Osteoblast (primary cell): ENCODE measurements at regions not wholly inside any gene's neighbourhood (a gene's known extent, or its start where the extent isn't known, plus 50 kb on each side); places are given as distances from the start of the nearest gene placed in this dataset.

Experiments
- DNase-seq: peaks from one replicate; pipeline ENCODE4 v3.0.0; 2011; ENCODE audit warnings: low spot score, mixed read lengths; ENCODE audit not compliant: insufficient read length; ENCODE audit errors: missing footprints
- H2AFZ ChIP-seq: 2 replicates; pipeline ENCODE4 v1.6.0; 2011; ENCODE audit warnings: mild to moderate bottlenecking, low read length
- H3K27ac ChIP-seq: 2 replicates; pipeline ENCODE4 v1.5.1; 2011; ENCODE audit warnings: mild to moderate bottlenecking, low read depth, low read length, moderate library complexity
- H3K27me3 ChIP-seq: 2 replicates; pipeline ENCODE4 v1.6.0; 2012; ENCODE audit warnings: mild to moderate bottlenecking, control low read depth, inconsistent platforms, low read length, moderate library complexity; ENCODE audit not compliant: insufficient read depth
- H3K36me3 ChIP-seq: 2 replicates; pipeline ENCODE4 v1.5.1; 2011; ENCODE audit warnings: mild to moderate bottlenecking, low read length, control low read depth, moderate library complexity; ENCODE audit not compliant: insufficient read depth
- H3K4me1 ChIP-seq: 2 replicates; pipeline ENCODE4 v1.5.1; 2011; ENCODE audit warnings: mild to moderate bottlenecking, low read length, control low read depth, moderate library complexity; ENCODE audit not compliant: insufficient read depth
- H3K4me2 ChIP-seq: 2 replicates; pipeline ENCODE4 v1.6.0; 2011; ENCODE audit warnings: mild to moderate bottlenecking, low read length; ENCODE audit not compliant: insufficient read depth
- H3K4me3 ChIP-seq: fragments of 200-600 bp; sonication (generic); 3 replicates; pipeline ENCODE4 v1.5.1; 2012; ENCODE audit warnings: mild to moderate bottlenecking, low read length, inconsistent platforms; ENCODE audit not compliant: insufficient read depth
- H3K79me2 ChIP-seq: 2 replicates; pipeline ENCODE4 v1.6.0; 2012; ENCODE audit warnings: mild to moderate bottlenecking, low read length, control low read depth, inconsistent platforms; ENCODE audit not compliant: insufficient read depth
- H3K9me3 ChIP-seq: 2 replicates; pipeline ENCODE4 v1.5.1; 2011; ENCODE audit warnings: low read depth, low read length, control low read depth
- H4K20me1 ChIP-seq: 2 replicates; pipeline ENCODE4 v1.6.0; 2012; ENCODE audit warnings: mild to moderate bottlenecking, low read length, control low read depth; ENCODE audit not compliant: insufficient read depth
- TF ChIP-seq, protein P1 (sequence below): IDR thresholded peaks from 2 replicates; pipeline ENCODE4 v1.5.1; 2011; ENCODE audit warnings: mild to moderate bottlenecking, low read depth, low read length, moderate library complexity; ENCODE audit errors: extremely low read depth

DNA sequence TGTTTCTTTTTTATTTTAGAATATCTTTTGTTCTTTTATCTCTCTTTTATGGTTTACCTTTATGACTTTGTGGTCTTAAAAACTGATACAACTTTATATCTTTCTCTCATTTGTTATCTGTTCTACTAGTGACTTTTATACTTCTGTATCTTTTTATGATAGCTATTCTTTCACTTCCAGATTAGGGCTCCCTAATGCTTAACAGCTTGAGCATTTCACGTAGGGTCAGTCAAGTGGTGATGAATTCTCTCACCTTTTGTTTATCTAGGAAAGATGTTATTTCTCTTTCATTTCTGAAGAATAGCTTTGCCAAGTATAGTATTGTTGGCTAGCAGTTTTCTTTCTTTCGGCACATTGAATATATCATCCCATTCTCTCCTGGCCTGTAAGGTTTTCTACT is 123.6 kb downstream of the NUDT12 start:
- H3K4me2 ChIP-seq = no peak overlapping the region
- H3K4me1 ChIP-seq = peaks cover 18% of the 10 kb centered on the region
- H3K4me3 ChIP-seq = no peak overlapping the region
- H3K27ac ChIP-seq = no peak overlapping the region
- no peak for DNase-seq
- H2AFZ ChIP-seq = no peak overlapping the region
- no peaks in the 10 kb centered on the region for H3K9me3 ChIP-seq
- TF ChIP-seq, protein P1, sequence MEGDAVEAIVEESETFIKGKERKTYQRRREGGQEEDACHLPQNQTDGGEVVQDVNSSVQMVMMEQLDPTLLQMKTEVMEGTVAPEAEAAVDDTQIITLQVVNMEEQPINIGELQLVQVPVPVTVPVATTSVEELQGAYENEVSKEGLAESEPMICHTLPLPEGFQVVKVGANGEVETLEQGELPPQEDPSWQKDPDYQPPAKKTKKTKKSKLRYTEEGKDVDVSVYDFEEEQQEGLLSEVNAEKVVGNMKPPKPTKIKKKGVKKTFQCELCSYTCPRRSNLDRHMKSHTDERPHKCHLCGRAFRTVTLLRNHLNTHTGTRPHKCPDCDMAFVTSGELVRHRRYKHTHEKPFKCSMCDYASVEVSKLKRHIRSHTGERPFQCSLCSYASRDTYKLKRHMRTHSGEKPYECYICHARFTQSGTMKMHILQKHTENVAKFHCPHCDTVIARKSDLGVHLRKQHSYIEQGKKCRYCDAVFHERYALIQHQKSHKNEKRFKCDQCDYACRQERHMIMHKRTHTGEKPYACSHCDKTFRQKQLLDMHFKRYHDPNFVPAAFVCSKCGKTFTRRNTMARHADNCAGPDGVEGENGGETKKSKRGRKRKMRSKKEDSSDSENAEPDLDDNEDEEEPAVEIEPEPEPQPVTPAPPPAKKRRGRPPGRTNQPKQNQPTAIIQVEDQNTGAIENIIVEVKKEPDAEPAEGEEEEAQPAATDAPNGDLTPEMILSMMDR = no peak
- H3K79me2 ChIP-seq = no peaks in the 10 kb centered on the region
- H3K36me3 ChIP-seq = no peaks in the 10 kb centered on the region
- no peaks in the 10 kb centered on the region for H3K27me3 ChIP-seq
- no peaks in the 10 kb centered on the region for H4K20me1 ChIP-seq

DNA sequence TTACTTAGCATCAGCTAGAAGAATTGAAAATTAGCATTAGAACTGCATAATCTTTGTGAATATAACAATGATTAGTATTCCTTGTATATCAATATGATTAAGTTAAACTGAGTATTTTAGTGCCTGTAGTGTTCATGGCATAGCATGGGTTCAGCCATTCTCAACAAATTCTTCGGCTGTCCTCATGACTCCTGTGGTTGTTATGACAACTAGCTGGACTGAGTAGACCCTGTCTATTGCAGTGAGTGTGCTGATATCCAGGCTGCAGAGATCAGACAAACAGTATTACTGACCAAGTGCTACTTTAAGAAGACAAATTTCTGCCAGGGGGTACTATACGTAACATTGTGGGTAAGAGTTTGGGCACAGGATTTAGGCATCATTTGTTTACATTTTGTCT is 125.9 kb downstream of the NUDT12 start:
- no peaks in the 10 kb centered on the region for H3K36me3 ChIP-seq
- peaks cover 40% of the 10 kb centered on the region for H3K4me1 ChIP-seq
- TF ChIP-seq, protein P1 = no peak
- H3K27ac ChIP-seq = no peak overlapping the region
- H3K79me2 ChIP-seq = no peaks in the 10 kb centered on the region
- no peak overlapping the region for H2AFZ ChIP-seq
- DNase-seq = no peak
- H3K4me3 ChIP-seq = no peak overlapping the region
- no peaks in the 10 kb centered on the region for H4K20me1 ChIP-seq
- no peak overlapping the region for H3K4me2 ChIP-seq
- no peaks in the 10 kb centered on the region for H3K27me3 ChIP-seq
- H3K9me3 ChIP-seq = no peaks in the 10 kb centered on the region

DNA sequence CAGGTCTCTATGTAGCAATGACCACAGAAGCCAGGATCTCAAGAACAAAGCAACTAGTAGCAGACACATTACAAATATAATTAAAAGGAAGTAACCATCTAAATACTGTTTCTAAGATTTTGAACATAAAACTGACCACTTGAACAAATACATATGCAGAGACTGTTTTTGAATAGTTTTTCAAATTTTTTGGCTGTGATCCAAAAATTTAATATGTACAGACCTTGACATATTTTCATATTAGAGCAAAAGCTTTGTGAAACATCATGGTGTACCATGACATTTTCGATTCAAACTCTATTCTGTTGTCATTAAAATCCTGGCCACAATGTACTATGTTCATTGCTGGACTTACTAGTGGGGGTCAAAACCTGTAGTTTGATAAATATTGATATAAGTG is 126.5 kb downstream of the NUDT12 start:
- DNase-seq = no peak
- peak overlapping the region; percentile 70 for H3K27ac ChIP-seq
- H3K27me3 ChIP-seq = no peaks in the 10 kb centered on the region
- no peak overlapping the region for H2AFZ ChIP-seq
- peaks cover 45% of the 10 kb centered on the region for H3K4me1 ChIP-seq
- no peaks in the 10 kb centered on the region for H3K9me3 ChIP-seq
- H3K79me2 ChIP-seq = no peaks in the 10 kb centered on the region
- no peak overlapping the region for H3K4me2 ChIP-seq
- TF ChIP-seq, protein P1 = no peak
- no peak overlapping the region for H3K4me3 ChIP-seq
- H3K36me3 ChIP-seq = no peaks in the 10 kb centered on the region
- H4K20me1 ChIP-seq = no peaks in the 10 kb centered on the region

DNA sequence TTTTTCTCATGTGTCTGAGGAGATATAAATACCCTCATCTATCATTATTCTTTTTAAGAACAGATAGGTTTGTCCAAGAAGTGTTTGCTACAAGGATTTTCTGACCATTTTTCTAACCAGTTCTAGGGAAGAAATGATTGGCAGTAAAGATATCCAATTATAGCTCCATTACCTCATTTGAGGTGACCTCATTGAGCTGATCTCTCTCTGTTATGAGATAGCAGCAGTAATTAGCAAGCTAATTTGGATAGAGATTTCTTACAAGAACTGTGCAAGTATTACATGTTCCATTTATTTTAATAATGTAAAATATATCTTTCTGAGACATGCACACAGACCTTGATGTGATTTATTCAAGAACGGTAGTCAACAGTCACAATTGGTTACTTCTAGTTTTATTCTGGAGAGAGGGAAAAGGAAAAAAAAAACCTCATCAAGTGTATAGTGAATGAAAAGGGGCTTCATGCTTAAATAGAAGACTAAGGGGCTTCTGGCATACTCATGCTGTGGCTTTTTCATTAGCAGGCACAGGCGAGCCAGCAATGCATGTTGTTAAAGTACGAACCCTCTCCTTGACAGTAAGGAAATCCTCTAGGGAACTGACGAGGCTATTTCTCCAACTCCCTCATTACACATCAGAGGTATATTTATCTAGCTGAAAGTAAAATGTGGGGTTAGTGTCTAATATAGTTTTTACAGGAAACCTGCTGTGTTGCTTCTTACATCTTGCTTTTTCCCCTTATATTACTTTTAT is 127.3 kb downstream of the NUDT12 start:
- H2AFZ ChIP-seq = no peak overlapping the region
- no peaks in the 10 kb centered on the region for H3K79me2 ChIP-seq
- DNase-seq = peak; percentile 62
- H3K36me3 ChIP-seq = no peaks in the 10 kb centered on the region
- H4K20me1 ChIP-seq = no peaks in the 10 kb centered on the region
- no peak overlapping the region for H3K4me3 ChIP-seq
- H3K4me1 ChIP-seq = peaks cover 48% of the 10 kb centered on the region
- H3K27ac ChIP-seq = peak overlapping the region; percentile 70
- TF ChIP-seq, protein P1 = no peak
- H3K9me3 ChIP-seq = no peaks in the 10 kb centered on the region
- H3K27me3 ChIP-seq = no peaks in the 10 kb centered on the region
- H3K4me2 ChIP-seq = peak overlapping the region; percentile 57
